Cardiac fibroblast (primary cell): ENCODE measurements at regions not wholly inside any gene's neighbourhood (a gene's known extent, or its start where the extent isn't known, plus 50 kb on each side); places are given as distances from the start of the nearest gene placed in this dataset.

ENCODE experiments used
- DNase-seq, 2 donors: peaks; one replicate each; pipeline versions ENCODE4 v3.0.0 to v3.0.0-alpha.2; 2010; ENCODE audit warnings: low read depth in 2 of 2
- H3K4me3 ChIP-seq, 2 donors: replicated peaks in 1 of 2; 1 replicate in 1 of 2; 2 replicates in 1 of 2; pipeline ENCODE4 v1.5.1; 2011; ENCODE audit warnings: low read depth in 2 of 2, low read length in 2 of 2, mild to moderate bottlenecking in 2 of 2, moderate library complexity in 1 of 2
- CTCF ChIP-seq: IDR thresholded peaks from one replicate; pipeline ENCODE4 v1.5.1; 2011; ENCODE audit warnings: low read depth, mild to moderate bottlenecking, low read length, inconsistent platforms

- no peak for DNase-seq
- no peak for TF ChIP-seq CTCF
- no peak overlapping the region for H3K4me3 ChIP-seq
Measured at GRCh38 chr9:126017758-126018157, 270.6 kb downstream of the PBX3 start.

- TF ChIP-seq CTCF: no peak
- no peak for DNase-seq
- H3K4me3 ChIP-seq: no peak overlapping the region
Measured at GRCh38 chr9:126020836-126021235, 273.7 kb downstream of the PBX3 start.

GRCh38 chr9:126023962-126024361 lies 276.8 kb downstream of the PBX3 start:
- no peak for TF ChIP-seq CTCF
- no peak overlapping the region for H3K4me3 ChIP-seq
- DNase-seq: no peak

- no peak overlapping the region for H3K4me3 ChIP-seq
- DNase-seq: no peak
- no peak for TF ChIP-seq CTCF
Measured at GRCh38 chr9:126024581-126025230, 277.5 kb downstream of the PBX3 start.

- H3K4me3 ChIP-seq: no peak overlapping the region
- TF ChIP-seq CTCF: no peak
- DNase-seq: no peak
Measured at GRCh38 chr9:126025991-126026390, 278.8 kb downstream of the PBX3 start.

- no peak for DNase-seq
- no peak for TF ChIP-seq CTCF
- no peak overlapping the region for H3K4me3 ChIP-seq
Measured at GRCh38 chr9:126027566-126027965, 280.4 kb downstream of the PBX3 start.

GRCh38 chr9:126028746-126029145 lies 281.6 kb downstream of the PBX3 start:
- H3K4me3 ChIP-seq: no peak overlapping the region
- TF ChIP-seq CTCF: no peak
- no peak for DNase-seq
